Astrocyte (in vitro differentiated cells and primary cell): ENCODE measurements at regions not wholly inside any gene's neighbourhood (a gene's known extent, or its start where the extent isn't known, plus 50 kb on each side); places are given as distances from the start of the nearest gene placed in this dataset.
A peak's percentile ranks its signal among the peaks of the same experiment; 100 is the strongest.

ENCODE experiments used
- DNase-seq: peaks from one replicate; pipeline ENCODE4 v3.0.0-alpha.2; 2010; ENCODE audit warnings: low read depth
- FAIRE-seq: peaks from 2 replicates; lab custom pipeline; 2011; peaks lifted over from hg19 to GRCh38; lab: Jason Lieb, UNC
- H2AFZ ChIP-seq: 2 replicates; pipeline ENCODE4 v1.6.0; 2012; ENCODE audit warnings: low read depth, low read length, inconsistent platforms
- H3K27ac ChIP-seq: 2 replicates; pipeline ENCODE4 v1.5.1; 2011; ENCODE audit warnings: low read depth, low read length, inconsistent platforms
- H3K27me3 ChIP-seq: 2 replicates; pipeline ENCODE4 v1.6.0; 2011; ENCODE audit warnings: low read length, inconsistent platforms; ENCODE audit not compliant: insufficient read depth
- H3K36me3 ChIP-seq: 2 replicates; pipeline ENCODE4 v1.5.1; 2011; ENCODE audit warnings: low read length, inconsistent platforms; ENCODE audit not compliant: insufficient read depth
- H3K4me1 ChIP-seq: 2 replicates; pipeline ENCODE4 v1.5.1; 2011; ENCODE audit warnings: low read length, inconsistent platforms; ENCODE audit not compliant: insufficient read depth
- H3K4me2 ChIP-seq: 2 replicates; pipeline ENCODE4 v1.6.0; 2012; ENCODE audit warnings: low read length, inconsistent platforms
- H3K4me3 ChIP-seq: 2 replicates; pipeline ENCODE4 v1.5.1; 2011; ENCODE audit warnings: low read depth, mild to moderate bottlenecking, low read length, inconsistent platforms; ENCODE audit not compliant: insufficient read depth
- H3K79me2 ChIP-seq: 2 replicates; pipeline ENCODE4 v1.6.0; 2012; ENCODE audit warnings: mild to moderate bottlenecking, low read length, inconsistent platforms; ENCODE audit not compliant: insufficient read depth
- H3K9ac ChIP-seq: 2 replicates; pipeline ENCODE4 v1.6.0; 2012; ENCODE audit warnings: mild to moderate bottlenecking, low read length, inconsistent platforms
- H3K9me3 ChIP-seq: 2 replicates; pipeline ENCODE4 v1.5.1; 2012; ENCODE audit warnings: low read depth, mild to moderate bottlenecking, low read length, inconsistent platforms; ENCODE audit not compliant: insufficient read depth
- H4K20me1 ChIP-seq: 2 replicates; pipeline ENCODE4 v1.6.0; 2012; ENCODE audit warnings: low read length, inconsistent platforms; ENCODE audit not compliant: insufficient read depth
- H3K27ac Mint-ChIP-seq: one replicate; pipeline ENCODE4 v1.8.0; 2021; ENCODE audit warnings: mild to moderate bottlenecking, mixed read lengths; ENCODE audit not compliant: unreplicated experiment
- H3K27me3 Mint-ChIP-seq: one replicate; pipeline ENCODE4 v1.8.0; 2021; ENCODE audit warnings: low read depth, mixed read lengths; ENCODE audit not compliant: unreplicated experiment
- H3K36me3 Mint-ChIP-seq: one replicate; pipeline ENCODE4 v1.8.0; 2021; ENCODE audit warnings: low read depth, mixed read lengths; ENCODE audit not compliant: unreplicated experiment
- H3K4me1 Mint-ChIP-seq: one replicate; pipeline ENCODE4 v1.8.0; 2021; ENCODE audit warnings: low read depth, mixed read lengths; ENCODE audit not compliant: unreplicated experiment
- H3K4me3 Mint-ChIP-seq: one replicate; pipeline ENCODE4 v1.8.0; 2021; ENCODE audit warnings: mild to moderate bottlenecking, moderate library complexity, mixed read lengths; ENCODE audit not compliant: unreplicated experiment
- H3K9me3 Mint-ChIP-seq: one replicate; pipeline ENCODE4 v1.8.0; 2021; ENCODE audit warnings: mild to moderate bottlenecking, mixed read lengths; ENCODE audit not compliant: unreplicated experiment
- EZH2 ChIP-seq: IDR thresholded peaks from 2 replicates; pipeline ENCODE4 v1.6.1; 2012; ENCODE audit warnings: mild to moderate bottlenecking, low read length, inconsistent platforms; ENCODE audit not compliant: insufficient read depth
- TF ChIP-seq, protein P1 (sequence below): IDR thresholded peaks from 2 replicates; pipeline ENCODE4 v1.5.1; 2011; ENCODE audit warnings: low read depth, mild to moderate bottlenecking, inconsistent platforms, low read length, moderate library complexity; ENCODE audit not compliant: insufficient read depth

DNA sequence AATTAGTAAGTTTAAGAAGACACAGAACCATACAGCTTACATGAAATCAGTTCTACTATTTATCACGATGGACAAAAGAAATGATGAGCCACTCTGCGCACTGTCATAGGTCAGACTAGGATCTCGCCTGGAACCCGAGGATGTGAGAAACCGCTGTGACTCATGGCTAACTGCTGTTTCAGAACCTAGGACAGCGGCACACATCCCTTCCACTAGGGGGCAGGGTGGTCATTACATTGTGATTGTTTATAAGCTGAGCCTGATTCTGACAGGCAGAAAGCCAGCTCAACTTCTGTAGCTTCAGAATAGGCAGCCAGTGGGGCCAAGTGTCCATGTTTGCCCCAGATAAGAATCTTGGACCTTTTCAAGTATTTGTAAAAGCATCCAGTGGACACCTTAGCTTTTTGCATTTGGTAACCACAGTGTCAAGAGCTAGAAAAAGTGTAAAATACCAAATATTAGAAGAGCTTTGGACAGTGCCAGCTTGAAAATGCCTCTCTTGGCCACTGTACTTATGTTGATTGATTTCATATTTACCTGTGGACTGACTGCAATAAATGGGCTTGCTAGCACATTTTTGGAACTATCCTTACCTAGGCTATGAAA is 115.8 kb downstream of the KBTBD8 start:
- Histone ChIP-seq H3K36me3 (no peaks in the 10 kb centered on the region), H4K20me1 (no peaks in the 10 kb centered on the region), H3K9ac (no peak overlapping the region), H3K4me2 (no peak overlapping the region), H3K79me2 (no peaks in the 10 kb centered on the region), H3K27ac (no peak overlapping the region), H3K9me3 (no peaks in the 10 kb centered on the region), H3K4me3 (no peak overlapping the region), H2AFZ (no peak overlapping the region), H3K4me1 (no peaks in the 10 kb centered on the region), H3K27me3 (no peaks in the 10 kb centered on the region)
- Mint-ChIP-seq H3K4me3 (no peak overlapping the region), H3K4me1 (peaks cover 3% of the 10 kb centered on the region), H3K9me3 (no peaks in the 10 kb centered on the region), H3K27ac (no peak overlapping the region), H3K36me3 (no peaks in the 10 kb centered on the region), H3K27me3 (peaks cover 1% of the 10 kb centered on the region)
- TF ChIP-seq EZH2 = no peak
- TF ChIP-seq, protein P1, sequence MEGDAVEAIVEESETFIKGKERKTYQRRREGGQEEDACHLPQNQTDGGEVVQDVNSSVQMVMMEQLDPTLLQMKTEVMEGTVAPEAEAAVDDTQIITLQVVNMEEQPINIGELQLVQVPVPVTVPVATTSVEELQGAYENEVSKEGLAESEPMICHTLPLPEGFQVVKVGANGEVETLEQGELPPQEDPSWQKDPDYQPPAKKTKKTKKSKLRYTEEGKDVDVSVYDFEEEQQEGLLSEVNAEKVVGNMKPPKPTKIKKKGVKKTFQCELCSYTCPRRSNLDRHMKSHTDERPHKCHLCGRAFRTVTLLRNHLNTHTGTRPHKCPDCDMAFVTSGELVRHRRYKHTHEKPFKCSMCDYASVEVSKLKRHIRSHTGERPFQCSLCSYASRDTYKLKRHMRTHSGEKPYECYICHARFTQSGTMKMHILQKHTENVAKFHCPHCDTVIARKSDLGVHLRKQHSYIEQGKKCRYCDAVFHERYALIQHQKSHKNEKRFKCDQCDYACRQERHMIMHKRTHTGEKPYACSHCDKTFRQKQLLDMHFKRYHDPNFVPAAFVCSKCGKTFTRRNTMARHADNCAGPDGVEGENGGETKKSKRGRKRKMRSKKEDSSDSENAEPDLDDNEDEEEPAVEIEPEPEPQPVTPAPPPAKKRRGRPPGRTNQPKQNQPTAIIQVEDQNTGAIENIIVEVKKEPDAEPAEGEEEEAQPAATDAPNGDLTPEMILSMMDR = peak; percentile 99
- FAIRE-seq (peak; percentile 81), DNase-seq (peak; percentile 55)

DNA sequence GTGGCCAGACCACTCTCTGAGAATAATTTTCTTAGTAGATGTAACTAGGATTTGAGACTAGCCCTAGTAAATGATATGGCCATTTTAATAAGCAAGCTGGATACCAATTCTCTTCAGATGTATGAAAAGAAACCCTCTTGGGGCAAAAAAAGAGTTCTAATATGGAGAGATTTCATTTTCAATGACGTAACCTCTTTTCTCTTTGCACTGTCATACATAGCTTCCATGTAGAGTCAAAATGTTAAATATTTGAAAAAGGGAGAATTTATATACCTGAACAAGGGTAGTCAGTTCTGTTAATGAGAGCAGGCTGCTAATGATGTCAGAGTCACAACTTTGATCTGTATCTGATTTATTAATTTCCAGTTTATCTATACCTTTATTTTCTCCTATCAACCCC is 120.0 kb downstream of the KBTBD8 start:
- Histone ChIP-seq H2AFZ (no peak overlapping the region), H3K4me2 (no peak overlapping the region), H3K4me1 (no peaks in the 10 kb centered on the region), H3K79me2 (no peaks in the 10 kb centered on the region), H3K9ac (no peak overlapping the region), H3K27ac (no peak overlapping the region), H3K27me3 (no peaks in the 10 kb centered on the region), H4K20me1 (no peaks in the 10 kb centered on the region), H3K9me3 (no peaks in the 10 kb centered on the region), H3K4me3 (no peak overlapping the region), H3K36me3 (no peaks in the 10 kb centered on the region)
- FAIRE-seq (no peak), DNase-seq (no peak)
- Mint-ChIP-seq H3K27ac (no peak overlapping the region), H3K27me3 (peaks cover 5% of the 10 kb centered on the region), H3K4me1 (no peaks in the 10 kb centered on the region), H3K9me3 (no peaks in the 10 kb centered on the region), H3K36me3 (no peaks in the 10 kb centered on the region), H3K4me3 (no peak overlapping the region)
- TF ChIP-seq, protein P1 = no peak

DNA sequence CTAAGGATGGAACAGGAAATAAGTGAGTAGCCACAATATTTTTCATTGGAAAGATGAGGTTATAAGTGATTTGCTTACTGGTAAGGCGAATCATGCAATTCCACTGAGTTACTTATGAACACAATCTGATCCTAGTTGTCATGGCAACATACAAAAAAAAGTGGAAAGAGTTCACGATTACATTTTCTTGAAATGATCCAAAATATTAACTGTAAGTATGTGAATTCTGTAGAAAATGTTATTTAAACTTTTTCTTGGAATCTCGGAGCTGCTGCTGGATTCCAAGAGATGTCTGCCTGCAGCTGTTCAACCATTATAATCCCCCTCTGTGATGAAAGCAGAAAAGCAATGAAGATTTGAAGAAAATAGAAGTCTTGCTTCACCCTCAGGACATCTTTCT is 120.5 kb downstream of the KBTBD8 start:
- no peaks in the 10 kb centered on the region for H3K36me3 Mint-ChIP-seq
- H3K27me3 Mint-ChIP-seq = peaks cover 5% of the 10 kb centered on the region
- Histone ChIP-seq H3K4me3 (no peak overlapping the region), H3K79me2 (no peaks in the 10 kb centered on the region), H3K36me3 (no peaks in the 10 kb centered on the region), H2AFZ (no peak overlapping the region), H3K27me3 (no peaks in the 10 kb centered on the region), H3K9me3 (no peaks in the 10 kb centered on the region), H3K9ac (no peak overlapping the region), H3K4me1 (no peaks in the 10 kb centered on the region), H3K27ac (no peak overlapping the region), H3K4me2 (no peak overlapping the region), H4K20me1 (no peaks in the 10 kb centered on the region)
- H3K27ac Mint-ChIP-seq = no peak overlapping the region
- no peaks in the 10 kb centered on the region for H3K4me1 Mint-ChIP-seq
- FAIRE-seq = no peak
- TF ChIP-seq, protein P1 = no peak
- DNase-seq = no peak
- H3K4me3 Mint-ChIP-seq = no peak overlapping the region
- H3K9me3 Mint-ChIP-seq = no peaks in the 10 kb centered on the region
